T-helper 1 cell treated with Interleukin-12 subunit alpha and Interleukin-12 subunit beta and Interleukin-4 antibody, amounts not matched to agents 30 μg/mL and 1 μg/mL, for 36 hours (primary cell): ENCODE measurements at regions not wholly inside any gene's neighbourhood (a gene's known extent, or its start where the extent isn't known, plus 50 kb on each side); places are given as distances from the start of the nearest gene placed in this dataset.

Experiments
- H3K27ac Mint-ChIP-seq: one replicate; pipeline ENCODE4 v1.8.0; 2021; ENCODE audit warnings: mild to moderate bottlenecking, mixed read lengths
- H3K27me3 Mint-ChIP-seq: one replicate; pipeline ENCODE4 v1.8.0; 2021; ENCODE audit warnings: low read depth, mixed read lengths
- H3K36me3 Mint-ChIP-seq: one replicate; pipeline ENCODE4 v1.8.0; 2021; ENCODE audit warnings: low read depth, mixed read lengths
- H3K4me1 Mint-ChIP-seq: one replicate; pipeline ENCODE4 v1.8.0; 2021; ENCODE audit warnings: low read depth, mixed read lengths
- H3K4me3 Mint-ChIP-seq: one replicate; pipeline ENCODE4 v1.8.0; 2021; ENCODE audit warnings: mild to moderate bottlenecking, moderate library complexity, mixed read lengths
- H3K9me3 Mint-ChIP-seq: one replicate; pipeline ENCODE4 v1.8.0; 2021; ENCODE audit warnings: mixed read lengths

- H3K9me3 Mint-ChIP-seq = peaks cover 3% of the 10 kb centered on the region
- no peak overlapping the region for H3K4me3 Mint-ChIP-seq
- H3K36me3 Mint-ChIP-seq = no peaks in the 10 kb centered on the region
- no peaks in the 10 kb centered on the region for H3K27me3 Mint-ChIP-seq
- H3K27ac Mint-ChIP-seq = no peak overlapping the region
- H3K4me1 Mint-ChIP-seq = no peaks in the 10 kb centered on the region
These were observed 381.1 kb upstream of the ZFP64 start for GRCh38 chr20:52572687-52573086.

DNA sequence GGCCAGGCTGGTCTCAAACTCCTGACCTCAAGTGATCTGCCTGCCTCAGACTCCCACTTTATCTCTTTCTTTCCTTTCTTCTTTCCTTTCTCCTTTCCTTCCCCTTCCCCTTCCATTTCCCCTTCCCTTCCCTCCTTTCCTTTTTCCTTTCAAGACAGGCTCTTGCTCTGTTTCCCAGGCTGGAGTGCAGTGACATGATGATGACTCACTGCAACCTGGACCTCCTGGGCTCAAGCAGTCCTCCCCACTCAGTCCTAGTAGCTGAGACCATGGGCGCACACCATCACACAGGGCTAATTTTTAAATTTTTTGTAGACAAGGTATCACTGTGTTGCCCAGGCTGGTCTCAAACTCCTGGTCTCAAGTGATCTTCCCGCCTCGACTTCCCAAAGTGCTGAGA lies 377.6 kb upstream of the ZFP64 start:
- H3K36me3 Mint-ChIP-seq = no peaks in the 10 kb centered on the region
- no peak overlapping the region for H3K4me3 Mint-ChIP-seq
- H3K9me3 Mint-ChIP-seq = peaks cover 5% of the 10 kb centered on the region
- H3K27me3 Mint-ChIP-seq = no peaks in the 10 kb centered on the region
- H3K27ac Mint-ChIP-seq = no peak overlapping the region
- no peaks in the 10 kb centered on the region for H3K4me1 Mint-ChIP-seq

DNA sequence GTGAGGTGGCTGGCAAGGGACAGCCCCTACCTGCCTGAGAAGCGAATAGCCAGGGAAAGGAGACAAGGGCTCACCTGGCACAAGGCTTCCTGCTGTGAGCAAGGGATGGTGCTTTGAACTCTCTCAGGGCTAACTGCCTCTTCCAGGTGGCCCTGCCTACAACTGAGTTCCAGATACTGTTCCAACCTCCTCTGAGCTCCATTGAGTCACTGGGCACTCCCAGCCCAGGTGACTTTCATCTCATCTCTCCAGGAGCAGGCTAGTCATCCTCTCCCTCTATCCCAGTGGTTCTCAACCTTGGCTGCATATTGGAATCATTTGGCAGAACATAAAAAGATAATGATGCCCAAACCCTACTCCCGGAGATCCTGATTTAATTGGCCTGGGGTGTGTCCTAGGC lies 374.0 kb upstream of the ZFP64 start:
- Mint-ChIP-seq H3K9me3 (peaks cover 6% of the 10 kb centered on the region), H3K4me3 (no peak overlapping the region), H3K27me3 (no peaks in the 10 kb centered on the region), H3K27ac (no peak overlapping the region), H3K36me3 (no peaks in the 10 kb centered on the region), H3K4me1 (no peaks in the 10 kb centered on the region)

GRCh38 chr20:52564594-52564993 lies 373.0 kb upstream of the ZFP64 start:
- H3K4me1 Mint-ChIP-seq = no peaks in the 10 kb centered on the region
- no peak overlapping the region for H3K27ac Mint-ChIP-seq
- peaks cover 11% of the 10 kb centered on the region for H3K9me3 Mint-ChIP-seq
- H3K4me3 Mint-ChIP-seq = no peak overlapping the region
- no peaks in the 10 kb centered on the region for H3K27me3 Mint-ChIP-seq
- H3K36me3 Mint-ChIP-seq = no peaks in the 10 kb centered on the region

DNA sequence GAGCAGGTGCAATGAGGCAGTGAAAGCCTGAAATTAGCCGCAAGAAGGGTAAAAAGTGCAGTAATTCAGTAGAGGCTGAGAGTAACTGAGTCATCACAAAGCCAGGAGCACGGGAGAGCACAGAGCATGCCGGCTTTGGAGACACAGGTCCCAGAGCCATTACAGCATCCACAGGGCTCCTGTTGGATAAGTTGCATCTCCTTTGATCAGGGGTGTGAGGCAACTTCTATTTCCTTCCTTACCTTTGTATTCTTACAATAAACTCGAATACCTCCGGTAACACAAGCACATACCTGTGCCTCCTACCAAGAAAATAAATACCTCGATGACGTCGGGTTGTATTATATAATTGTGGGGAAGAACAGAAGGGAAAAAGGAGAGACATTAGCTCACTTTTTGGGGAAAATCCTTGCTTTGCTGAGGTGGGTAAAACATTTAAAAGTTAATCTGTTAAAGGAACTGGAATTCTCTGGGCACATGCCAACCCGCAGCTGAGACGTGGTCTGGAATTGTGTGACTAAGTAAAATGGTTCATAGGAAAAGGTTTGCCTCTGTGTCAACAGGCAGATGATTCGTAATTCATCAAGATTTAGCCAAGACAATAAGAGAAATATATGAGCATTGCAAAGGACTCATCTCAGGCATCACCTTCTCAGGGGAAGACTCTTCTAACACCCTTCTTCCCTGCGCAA lies 360.7 kb upstream of the ZFP64 start:
- H3K4me3 Mint-ChIP-seq = no peak overlapping the region
- no peaks in the 10 kb centered on the region for H3K27me3 Mint-ChIP-seq
- no peaks in the 10 kb centered on the region for H3K36me3 Mint-ChIP-seq
- peaks cover 6% of the 10 kb centered on the region for H3K9me3 Mint-ChIP-seq
- no peaks in the 10 kb centered on the region for H3K4me1 Mint-ChIP-seq
- no peak overlapping the region for H3K27ac Mint-ChIP-seq

DNA sequence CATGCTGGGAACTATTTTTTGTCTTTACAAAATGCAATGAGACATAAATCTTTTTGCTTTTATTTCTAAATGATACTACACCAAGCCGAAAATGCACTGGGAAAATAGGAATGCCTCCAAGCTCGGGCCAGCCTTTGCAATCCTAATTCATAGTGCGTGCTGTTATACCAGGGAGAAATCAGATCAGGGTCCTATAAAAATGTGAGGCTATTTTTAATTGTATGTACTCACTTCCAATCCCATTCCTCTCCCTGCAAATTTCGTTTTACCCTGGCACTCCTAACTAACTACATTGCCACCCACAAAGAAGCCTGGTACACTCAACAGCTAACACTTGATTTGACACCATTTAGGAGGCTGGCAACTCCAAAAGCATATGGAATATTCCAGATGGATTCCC lies 350.6 kb upstream of the ZFP64 start:
- Mint-ChIP-seq H3K4me3 (no peak overlapping the region), H3K27me3 (no peaks in the 10 kb centered on the region), H3K27ac (no peak overlapping the region), H3K4me1 (no peaks in the 10 kb centered on the region), H3K36me3 (no peaks in the 10 kb centered on the region), H3K9me3 (peaks cover 15% of the 10 kb centered on the region)

DNA sequence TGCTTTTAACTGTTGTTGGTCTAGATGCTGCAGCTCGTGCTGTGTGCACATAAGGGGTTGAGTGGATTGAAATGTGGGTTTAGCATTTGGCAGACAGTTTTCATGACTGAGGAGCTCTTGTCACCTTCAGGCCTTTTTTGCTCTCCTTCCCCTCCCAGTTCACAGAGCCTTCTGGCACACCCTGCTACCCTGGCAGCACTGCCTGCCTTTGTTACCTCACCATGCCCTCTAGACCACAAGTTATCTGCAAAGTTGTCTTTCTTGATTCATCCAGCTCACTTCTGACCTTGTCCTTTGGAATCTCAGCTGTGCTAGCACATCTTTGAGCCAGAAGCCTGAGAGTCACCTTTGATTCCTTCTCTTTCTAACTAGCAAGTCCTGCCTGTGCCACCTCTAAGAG lies 348.9 kb upstream of the ZFP64 start:
- Mint-ChIP-seq H3K36me3 (no peaks in the 10 kb centered on the region), H3K4me3 (no peak overlapping the region), H3K9me3 (peaks cover 8% of the 10 kb centered on the region), H3K4me1 (no peaks in the 10 kb centered on the region), H3K27ac (no peak overlapping the region), H3K27me3 (no peaks in the 10 kb centered on the region)

DNA sequence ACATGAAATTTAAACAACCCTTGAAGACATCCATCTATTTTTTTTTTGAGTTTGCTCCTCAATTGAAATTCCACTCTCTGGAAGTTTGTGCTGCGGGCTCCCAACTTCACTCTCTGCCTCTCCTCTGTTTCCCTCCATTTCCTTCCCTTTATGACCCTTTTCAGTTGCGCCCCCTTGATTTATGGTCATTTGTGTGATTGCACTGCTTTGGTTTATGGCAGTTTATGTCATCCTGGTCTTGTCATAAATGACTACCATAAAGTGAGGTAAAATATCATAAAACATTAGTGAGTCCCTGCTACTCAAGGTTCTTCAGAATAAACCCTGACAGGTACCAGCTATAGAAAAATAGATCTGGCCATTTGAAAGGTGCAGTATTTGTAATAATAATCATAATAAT lies 348.3 kb upstream of the ZFP64 start:
- Mint-ChIP-seq H3K27ac (no peak overlapping the region), H3K9me3 (peaks cover 5% of the 10 kb centered on the region), H3K36me3 (no peaks in the 10 kb centered on the region), H3K27me3 (no peaks in the 10 kb centered on the region), H3K4me1 (no peaks in the 10 kb centered on the region), H3K4me3 (no peak overlapping the region)

DNA sequence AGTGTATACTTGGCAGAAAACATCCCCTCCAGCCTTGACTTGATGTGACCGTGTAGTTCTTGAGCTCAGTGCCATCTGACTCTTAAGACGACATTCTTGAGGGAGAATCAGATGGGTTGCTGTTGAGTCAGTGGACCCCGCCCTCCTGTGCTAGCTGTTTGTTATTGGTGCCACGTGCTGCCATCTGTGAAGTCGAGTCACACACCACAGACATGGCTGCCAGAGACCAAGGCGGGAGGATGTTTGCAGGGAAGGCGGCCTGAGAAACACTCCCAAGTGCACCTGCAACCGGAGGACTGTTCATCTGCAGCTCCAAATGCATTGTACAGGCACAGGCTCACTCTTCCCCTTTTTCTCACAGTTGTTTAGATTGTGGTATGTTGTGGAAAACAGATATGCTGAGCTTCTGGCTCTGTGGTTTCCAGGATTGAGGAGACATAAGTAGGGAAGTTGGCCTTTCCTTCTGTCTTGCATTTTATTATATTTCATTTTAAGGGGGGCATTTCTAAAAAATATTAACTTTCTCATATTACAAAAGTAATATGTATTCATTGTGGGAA lies 345.3 kb upstream of the ZFP64 start:
- H3K4me1 Mint-ChIP-seq = no peaks in the 10 kb centered on the region
- no peaks in the 10 kb centered on the region for H3K27me3 Mint-ChIP-seq
- no peaks in the 10 kb centered on the region for H3K36me3 Mint-ChIP-seq
- no peak overlapping the region for H3K27ac Mint-ChIP-seq
- H3K9me3 Mint-ChIP-seq = no peaks in the 10 kb centered on the region
- no peak overlapping the region for H3K4me3 Mint-ChIP-seq

GRCh38 chr20:52536040-52536439 lies 344.5 kb upstream of the ZFP64 start:
- H3K36me3 Mint-ChIP-seq = no peaks in the 10 kb centered on the region
- H3K4me1 Mint-ChIP-seq = no peaks in the 10 kb centered on the region
- H3K27ac Mint-ChIP-seq = no peak overlapping the region
- no peaks in the 10 kb centered on the region for H3K27me3 Mint-ChIP-seq
- H3K9me3 Mint-ChIP-seq = no peaks in the 10 kb centered on the region
- no peak overlapping the region for H3K4me3 Mint-ChIP-seq

GRCh38 chr20:52534616-52535015 lies 343.0 kb upstream of the ZFP64 start:
- Mint-ChIP-seq H3K36me3 (no peaks in the 10 kb centered on the region), H3K27me3 (no peaks in the 10 kb centered on the region), H3K27ac (no peak overlapping the region), H3K4me3 (no peak overlapping the region), H3K9me3 (no peaks in the 10 kb centered on the region), H3K4me1 (no peaks in the 10 kb centered on the region)

- Mint-ChIP-seq H3K9me3 (no peaks in the 10 kb centered on the region), H3K27ac (no peak overlapping the region), H3K36me3 (no peaks in the 10 kb centered on the region), H3K4me1 (no peaks in the 10 kb centered on the region), H3K27me3 (no peaks in the 10 kb centered on the region), H3K4me3 (no peak overlapping the region)
These were observed 341.8 kb upstream of the ZFP64 start for GRCh38 chr20:52533401-52533800.

DNA sequence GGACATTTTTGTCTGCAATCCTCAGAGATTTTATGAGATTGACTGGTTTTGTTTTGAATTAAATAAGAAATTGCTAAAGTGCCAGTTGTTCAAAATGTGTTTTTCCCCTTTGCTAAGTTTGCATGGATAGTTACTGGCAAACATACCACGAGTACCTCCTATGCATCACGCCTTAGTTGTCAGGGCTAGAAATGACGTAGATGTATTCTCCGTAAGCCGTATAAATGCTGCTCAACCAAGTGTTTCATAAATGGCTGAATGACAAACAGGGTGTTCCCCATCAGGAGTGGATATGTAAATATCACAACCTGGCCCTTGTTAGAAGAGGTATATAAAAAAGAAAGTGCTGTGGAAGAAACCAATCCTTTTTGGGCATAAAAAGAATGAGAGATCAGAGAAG lies 341.1 kb upstream of the ZFP64 start:
- H3K27me3 Mint-ChIP-seq = no peaks in the 10 kb centered on the region
- H3K9me3 Mint-ChIP-seq = no peaks in the 10 kb centered on the region
- no peak overlapping the region for H3K27ac Mint-ChIP-seq
- no peaks in the 10 kb centered on the region for H3K4me1 Mint-ChIP-seq
- H3K4me3 Mint-ChIP-seq = no peak overlapping the region
- no peaks in the 10 kb centered on the region for H3K36me3 Mint-ChIP-seq

DNA sequence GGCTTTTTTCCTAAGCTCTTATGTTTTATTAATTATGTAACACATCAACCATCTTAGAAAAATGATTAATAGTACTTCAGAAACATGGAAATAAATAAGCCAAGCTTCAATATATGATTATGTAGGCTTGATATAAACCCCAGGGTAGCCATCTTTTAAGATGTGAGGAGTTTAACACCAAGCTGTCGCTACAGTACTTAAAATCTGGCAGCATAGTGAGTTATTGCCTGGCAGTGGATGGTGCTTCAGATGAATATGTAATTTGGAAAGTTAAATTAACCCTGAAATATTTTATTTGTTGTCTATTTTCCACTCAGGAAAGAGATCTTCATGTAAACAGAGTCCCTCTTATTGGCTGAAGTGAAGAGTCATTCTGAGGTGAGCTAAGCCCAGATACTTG lies 339.0 kb upstream of the ZFP64 start:
- Mint-ChIP-seq H3K27ac (no peak overlapping the region), H3K36me3 (no peaks in the 10 kb centered on the region), H3K4me3 (no peak overlapping the region), H3K9me3 (no peaks in the 10 kb centered on the region), H3K4me1 (no peaks in the 10 kb centered on the region), H3K27me3 (no peaks in the 10 kb centered on the region)

DNA sequence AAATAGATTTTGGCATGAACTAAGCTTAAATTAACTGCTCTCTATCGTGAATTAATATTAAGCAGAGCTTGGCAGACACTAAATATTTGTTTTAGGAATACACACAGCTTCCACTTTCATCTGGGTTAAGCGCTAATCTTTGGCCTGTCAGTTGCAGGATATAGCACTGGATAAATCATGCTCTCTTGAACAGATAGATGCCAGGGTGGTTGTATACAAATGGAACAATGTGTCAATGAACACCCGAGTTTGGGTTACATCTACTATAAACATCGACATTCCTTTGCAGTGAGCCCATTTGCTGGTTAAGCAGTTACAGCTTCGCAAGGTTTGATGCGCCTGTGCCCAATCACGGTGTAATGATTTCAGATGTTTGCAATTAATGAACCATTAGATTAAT lies 338.2 kb upstream of the ZFP64 start:
- H3K4me3 Mint-ChIP-seq = no peak overlapping the region
- no peaks in the 10 kb centered on the region for H3K27me3 Mint-ChIP-seq
- no peak overlapping the region for H3K27ac Mint-ChIP-seq
- H3K4me1 Mint-ChIP-seq = no peaks in the 10 kb centered on the region
- no peaks in the 10 kb centered on the region for H3K9me3 Mint-ChIP-seq
- H3K36me3 Mint-ChIP-seq = no peaks in the 10 kb centered on the region

DNA sequence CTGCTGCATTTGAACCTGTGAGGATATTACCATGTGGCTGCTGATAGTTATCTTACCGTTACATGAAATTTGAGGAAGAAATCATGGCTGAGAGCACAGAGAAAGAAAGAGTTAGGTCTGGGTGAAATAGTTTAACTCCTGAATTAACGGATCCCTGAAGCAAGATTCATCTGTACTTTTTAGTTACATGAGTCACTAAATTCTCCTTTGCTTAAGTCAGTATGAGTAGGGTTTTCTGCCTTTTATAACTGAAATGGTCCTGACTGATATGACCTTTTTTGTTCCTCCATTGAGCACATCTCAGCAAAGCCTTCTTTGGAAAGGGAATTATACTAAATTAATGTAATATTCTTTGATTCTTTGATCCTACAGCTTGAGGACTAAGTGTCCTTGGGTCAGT lies 333.3 kb upstream of the ZFP64 start:
- Mint-ChIP-seq H3K27me3 (no peaks in the 10 kb centered on the region), H3K9me3 (peaks cover 3% of the 10 kb centered on the region), H3K27ac (no peak overlapping the region), H3K4me1 (no peaks in the 10 kb centered on the region), H3K4me3 (no peak overlapping the region), H3K36me3 (no peaks in the 10 kb centered on the region)
